HG02588 (cell line): ENCODE measurements at regions not wholly inside any gene's neighbourhood (a gene's known extent, or its start where the extent isn't known, plus 50 kb on each side); places are given as distances from the start of the nearest gene placed in this dataset.

Experiments
- ATAC-seq: cut with Tn5 transposase; IDR thresholded peaks from one replicate; pipeline ENCODE4 v1.9.1; 2021; ENCODE audit warnings: mild to moderate bottlenecking, moderate library complexity; ENCODE audit not compliant: unreplicated experiment

- ATAC-seq: no peak
Observed at GRCh38 chr14:22008766-22009165, 335.1 kb upstream of the OR4E1 start.

GRCh38 chr14:22007784-22008412 is 334.3 kb upstream of the OR4E1 start:
- ATAC-seq: no peak

- ATAC-seq: no peak
Observed at GRCh38 chr14:22007363-22007762, 333.7 kb upstream of the OR4E1 start.

- ATAC-seq: no peak
Observed at GRCh38 chr14:22003461-22003860, 329.8 kb upstream of the OR4E1 start.

- ATAC-seq: no peak
Observed at GRCh38 chr14:22002860-22003284, 329.3 kb upstream of the OR4E1 start.

GRCh38 chr14:21999402-21999801 is 325.8 kb upstream of the OR4E1 start:
- no peak for ATAC-seq

- no peak for ATAC-seq
Observed at GRCh38 chr14:21997300-21997699, 323.7 kb upstream of the OR4E1 start.

GRCh38 chr14:21995332-21995731 is 321.7 kb upstream of the OR4E1 start:
- no peak for ATAC-seq

GRCh38 chr14:21993837-21994236 is 320.2 kb upstream of the OR4E1 start:
- ATAC-seq: no peak

GRCh38 chr14:21993070-21993469 is 319.5 kb upstream of the OR4E1 start:
- no peak for ATAC-seq

GRCh38 chr14:21991130-21991529 is 317.5 kb upstream of the OR4E1 start:
- no peak for ATAC-seq

GRCh38 chr14:21990116-21990515 is 316.5 kb upstream of the OR4E1 start:
- ATAC-seq: no peak

GRCh38 chr14:21989090-21989489 is 315.5 kb upstream of the OR4E1 start:
- ATAC-seq: no peak

- ATAC-seq: no peak
Observed at GRCh38 chr14:21988413-21988812, 314.8 kb upstream of the OR4E1 start.

- no peak for ATAC-seq
Observed at GRCh38 chr14:21987937-21988336, 314.3 kb upstream of the OR4E1 start.

GRCh38 chr14:21985081-21985480 is 311.5 kb upstream of the OR4E1 start:
- ATAC-seq: no peak

GRCh38 chr14:21978999-21979314 is 305.3 kb upstream of the OR4E1 start:
- no peak for ATAC-seq

- no peak for ATAC-seq
Observed at GRCh38 chr14:21978184-21978998, 304.8 kb upstream of the OR4E1 start.

GRCh38 chr14:21974741-21975140 is 301.1 kb upstream of the OR4E1 start:
- no peak for ATAC-seq

- ATAC-seq: no peak
Observed at GRCh38 chr14:21965042-21965441, 291.4 kb upstream of the OR4E1 start.

GRCh38 chr14:21964180-21964579 is 290.6 kb upstream of the OR4E1 start:
- ATAC-seq: no peak

GRCh38 chr14:21960636-21961035 is 287.0 kb upstream of the OR4E1 start:
- ATAC-seq: no peak

- ATAC-seq: no peak
Observed at GRCh38 chr14:21941885-21942284, 268.3 kb upstream of the OR4E1 start.
